ENCODE measurements at regions not wholly inside any gene's neighbourhood (a gene's known extent, or its start where the extent isn't known, plus 50 kb on each side); places are given as distances from the start of the nearest gene placed in this dataset.

- no peak for TF ChIP-seq CTCF (IDR thresholded peaks at IDR 0.05 in 2 of 3, conservative IDR thresholded peaks at IDR 0.05 in 1 of 3; ENCODE audit: borderline replicate concordance in 1 of 3, insufficient read depth in 1 of 3, low read depth in 2 of 3, low read length in 2 of 3)
- no peak for TF ChIP-seq ELF1 (IDR thresholded peaks at IDR 0.05; ENCODE audit: borderline replicate concordance, low read depth)
- TF ChIP-seq CEBPB (IDR thresholded peaks at IDR 0.05; ENCODE audit: low read depth): no peak
- no peak for TF ChIP-seq EZH2phosphoT487 (IDR thresholded peaks at IDR 0.05; ENCODE audit: borderline replicate concordance)
- TF ChIP-seq EZH2 (IDR thresholded peaks at IDR 0.05): no peak
- TF ChIP-seq FOSL1 (IDR thresholded peaks at IDR 0.05; ENCODE audit: low read depth): no peak
- no peak for TF ChIP-seq POLR2A (IDR thresholded peaks at IDR 0.05; ENCODE audit: borderline replicate concordance, extremely low read depth, insufficient read depth, insufficient read length)
- no peak for TF ChIP-seq ATF3 (IDR thresholded peaks at IDR 0.05)
- TF ChIP-seq MAX (IDR thresholded peaks at IDR 0.05): no peak
- TF ChIP-seq ZNF274 (IDR thresholded peaks at IDR 0.05; ENCODE audit: low read depth, low read length): no peak
- TF ChIP-seq ZBTB33 (IDR thresholded peaks at IDR 0.05; ENCODE audit: extremely low read depth, insufficient replicate concordance, low read length): no peak
- no peak for TF ChIP-seq YY1 (IDR thresholded peaks at IDR 0.05; ENCODE audit: extremely low read depth, insufficient replicate concordance, low read depth, low read length)
- no peak for TF ChIP-seq RAD21 (IDR thresholded peaks at IDR 0.05; ENCODE audit: low read depth)
- TF ChIP-seq JUND (IDR thresholded peaks at IDR 0.05): no peak
Observed at GRCh38 chr1:219326843-219327242, 153.2 kb downstream of the LYPLAL1 start.

Measured in HCT116 (cell line).